Neural cell (in vitro differentiated cells): ENCODE measurements at regions not wholly inside any gene's neighbourhood (a gene's known extent, or its start where the extent isn't known, plus 50 kb on each side); places are given as distances from the start of the nearest gene placed in this dataset.

Experiments used
- H2AFZ ChIP-seq: fragments of 200-600, 300-800 bp; sonication (generic), shearing (Covaris generic); 2 replicates; pipeline ENCODE4 v1.6.0; 2014; ENCODE audit warnings: low read depth, mild to moderate bottlenecking, antibody characterized with exemption, low read length, moderate library complexity
- H3F3A ChIP-seq: fragments of 200-600 bp; shearing (Covaris generic); 2 replicates; pipeline ENCODE4 v1.6.1; 2016; ENCODE audit warnings: mild to moderate bottlenecking, moderate library complexity, mixed read lengths, antibody characterized with exemption, low read length; ENCODE audit not compliant: insufficient read depth, poor library complexity, severe bottlenecking
- H3K27ac ChIP-seq: fragments of 200-600, 300-800 bp; sonication (generic), shearing (Covaris generic); 2 replicates; pipeline ENCODE4 v1.5.1; 2014; ENCODE audit warnings: mild to moderate bottlenecking, low read length, moderate library complexity
- H3K27me3 ChIP-seq: fragments of 300-800, 200-600 bp; sonication (generic), shearing (Covaris generic); 2 replicates; pipeline ENCODE4 v1.6.0; 2014; ENCODE audit warnings: mild to moderate bottlenecking, low read depth, low read length, moderate library complexity; ENCODE audit not compliant: insufficient read depth
- H3K36me3 ChIP-seq: fragments of 300-800, 200-600 bp; sonication (generic), shearing (Covaris generic); 2 replicates; pipeline ENCODE4 v1.5.1; 2014; ENCODE audit warnings: mild to moderate bottlenecking, antibody characterized with exemption, low read length, moderate library complexity; ENCODE audit not compliant: insufficient read depth
- H3K4me2 ChIP-seq: fragments of 300-800, 200-600 bp; sonication (generic), shearing (Covaris generic); 2 replicates; pipeline ENCODE4 v1.6.0; 2014; ENCODE audit warnings: mild to moderate bottlenecking, low read length
- H3K4me3 ChIP-seq: fragments of 300-800, 200-600 bp; sonication (generic), shearing (Covaris generic); 2 replicates; pipeline ENCODE4 v1.5.1; 2014; ENCODE audit warnings: mild to moderate bottlenecking, low read length, moderate library complexity
- H3K79me2 ChIP-seq: fragments of 200-600 bp; shearing (Covaris generic); replicated peaks from 2 replicates; pipeline ENCODE4 v1.6.0; 2014; ENCODE audit warnings: mild to moderate bottlenecking, low read length, moderate library complexity; ENCODE audit not compliant: insufficient read depth
- H3K9ac ChIP-seq: fragments of 300-800, 200-600 bp; sonication (generic), shearing (Covaris generic); 2 replicates; pipeline ENCODE4 v1.6.1; 2016; ENCODE audit warnings: mild to moderate bottlenecking, low read length, mixed read lengths
- H3K9me2 ChIP-seq: fragments of 200-600 bp; shearing (Covaris generic); 2 replicates; pipeline ENCODE4 v1.6.1; 2016; ENCODE audit warnings: mild to moderate bottlenecking, low read length, mixed read lengths; ENCODE audit not compliant: insufficient read depth
- H3K9me3 ChIP-seq: fragments of 200-600, 300-800 bp; sonication (generic), shearing (Covaris generic); 2 replicates; pipeline ENCODE4 v1.6.1; 2016; ENCODE audit warnings: mild to moderate bottlenecking, mixed run types, low read length, moderate library complexity, mixed read lengths
- H4K20me1 ChIP-seq: fragments of 200-600 bp; shearing (Covaris generic); 2 replicates; pipeline ENCODE4 v1.6.1; 2016; ENCODE audit warnings: mild to moderate bottlenecking, mixed run types; ENCODE audit not compliant: insufficient read depth
- EP300 ChIP-seq: fragments of 450-650 bp; conservative IDR thresholded peaks from 2 replicates; pipeline ENCODE4 v1.6.1; 2014; ENCODE audit warnings: antibody characterized with exemption, mild to moderate bottlenecking, moderate library complexity; ENCODE audit not compliant: poor library complexity, severe bottlenecking
- EZH2 ChIP-seq: fragments of 200-600, 300-800 bp; shearing (Covaris generic), sonication (generic); IDR thresholded peaks from 2 replicates; pipeline ENCODE4 v1.6.1; 2014; ENCODE audit warnings: antibody characterized with exemption, low read length, borderline replicate concordance, mild to moderate bottlenecking; ENCODE audit not compliant: insufficient read depth, poor library complexity, severe bottlenecking
- MXI1 ChIP-seq: fragments of 450-650 bp; conservative IDR thresholded peaks from 2 replicates; pipeline ENCODE4 v1.6.1; 2014; ENCODE audit warnings: antibody characterized with exemption, mild to moderate bottlenecking; ENCODE audit not compliant: poor library complexity, severe bottlenecking
- POLR2AphosphoS5 ChIP-seq: IDR thresholded peaks from 2 replicates; pipeline ENCODE4 v1.6.1; 2012
- RAD21 ChIP-seq: fragments of 450-650 bp; conservative IDR thresholded peaks from 2 replicates; pipeline ENCODE4 v1.6.1; 2014; ENCODE audit warnings: antibody characterized with exemption, mild to moderate bottlenecking, moderate library complexity
- SMC3 ChIP-seq: fragments of 450-650 bp; conservative IDR thresholded peaks from 2 replicates; pipeline ENCODE4 v1.6.1; 2014; ENCODE audit warnings: antibody characterized with exemption, mild to moderate bottlenecking, moderate library complexity; ENCODE audit not compliant: poor library complexity
- TAF1 ChIP-seq: IDR thresholded peaks from 2 replicates; pipeline ENCODE4 v1.6.1; 2012; ENCODE audit warnings: low read depth
- TF ChIP-seq, protein P1 (sequence below): IDR thresholded peaks from 2 replicates; pipeline ENCODE4 v1.6.1; 2012; ENCODE audit warnings: borderline replicate concordance
- TF ChIP-seq, protein P2 (sequence below): fragments of 450-650 bp; IDR thresholded peaks from 2 replicates; pipeline ENCODE4 v1.5.1; 2014; ENCODE audit warnings: antibody characterized with exemption, mild to moderate bottlenecking, moderate library complexity; ENCODE audit not compliant: poor library complexity, severe bottlenecking

DNA sequence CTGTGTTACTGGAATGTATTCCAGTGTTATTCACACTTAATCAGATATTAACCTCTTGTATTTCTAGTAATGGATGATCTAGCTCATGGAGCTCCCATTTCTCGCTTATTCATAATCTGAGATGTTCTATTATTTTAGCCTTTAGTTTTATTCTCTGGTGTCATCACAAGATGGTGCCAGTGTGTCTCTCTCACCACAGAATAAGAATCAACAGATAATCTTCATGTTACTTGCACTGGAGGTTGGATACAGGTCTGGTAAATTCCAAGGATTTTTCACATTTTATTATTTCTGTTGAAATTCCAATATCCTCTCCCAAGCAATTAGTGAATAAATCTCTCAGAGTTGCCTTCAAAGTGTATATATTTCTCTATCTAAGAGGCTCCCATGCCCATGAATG lies 74.6 kb downstream of the CASP12 start:
- no peaks in the 10 kb centered on the region for H3K9me3 ChIP-seq
- TF ChIP-seq TAF1 (no peak), RAD21 (no peak), SMC3 (no peak), EZH2 (no peak), EP300 (no peak)
- TF ChIP-seq, protein P1, sequence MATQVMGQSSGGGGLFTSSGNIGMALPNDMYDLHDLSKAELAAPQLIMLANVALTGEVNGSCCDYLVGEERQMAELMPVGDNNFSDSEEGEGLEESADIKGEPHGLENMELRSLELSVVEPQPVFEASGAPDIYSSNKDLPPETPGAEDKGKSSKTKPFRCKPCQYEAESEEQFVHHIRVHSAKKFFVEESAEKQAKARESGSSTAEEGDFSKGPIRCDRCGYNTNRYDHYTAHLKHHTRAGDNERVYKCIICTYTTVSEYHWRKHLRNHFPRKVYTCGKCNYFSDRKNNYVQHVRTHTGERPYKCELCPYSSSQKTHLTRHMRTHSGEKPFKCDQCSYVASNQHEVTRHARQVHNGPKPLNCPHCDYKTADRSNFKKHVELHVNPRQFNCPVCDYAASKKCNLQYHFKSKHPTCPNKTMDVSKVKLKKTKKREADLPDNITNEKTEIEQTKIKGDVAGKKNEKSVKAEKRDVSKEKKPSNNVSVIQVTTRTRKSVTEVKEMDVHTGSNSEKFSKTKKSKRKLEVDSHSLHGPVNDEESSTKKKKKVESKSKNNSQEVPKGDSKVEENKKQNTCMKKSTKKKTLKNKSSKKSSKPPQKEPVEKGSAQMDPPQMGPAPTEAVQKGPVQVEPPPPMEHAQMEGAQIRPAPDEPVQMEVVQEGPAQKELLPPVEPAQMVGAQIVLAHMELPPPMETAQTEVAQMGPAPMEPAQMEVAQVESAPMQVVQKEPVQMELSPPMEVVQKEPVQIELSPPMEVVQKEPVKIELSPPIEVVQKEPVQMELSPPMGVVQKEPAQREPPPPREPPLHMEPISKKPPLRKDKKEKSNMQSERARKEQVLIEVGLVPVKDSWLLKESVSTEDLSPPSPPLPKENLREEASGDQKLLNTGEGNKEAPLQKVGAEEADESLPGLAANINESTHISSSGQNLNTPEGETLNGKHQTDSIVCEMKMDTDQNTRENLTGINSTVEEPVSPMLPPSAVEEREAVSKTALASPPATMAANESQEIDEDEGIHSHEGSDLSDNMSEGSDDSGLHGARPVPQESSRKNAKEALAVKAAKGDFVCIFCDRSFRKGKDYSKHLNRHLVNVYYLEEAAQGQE: no peak

DNA sequence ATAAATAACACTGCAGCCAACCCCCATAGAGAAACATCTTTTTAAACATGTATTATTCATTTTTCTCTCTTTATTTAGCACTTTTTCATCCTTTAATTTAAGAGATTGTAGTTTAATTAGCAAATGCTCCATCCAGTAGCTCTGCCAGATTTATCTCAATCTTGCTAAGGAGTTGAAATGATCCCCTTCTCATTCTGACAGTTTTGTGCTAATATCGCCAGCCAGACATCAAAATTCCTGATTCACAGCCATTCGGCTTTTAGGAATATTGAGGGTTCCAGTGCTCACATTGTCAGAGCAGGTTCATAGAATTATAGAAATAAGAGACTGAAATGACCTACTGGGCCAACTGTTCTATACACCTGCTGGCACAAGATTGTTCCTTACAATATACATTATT lies 77.8 kb downstream of the CASP12 start:
- Histone ChIP-seq H3K9me3 (no peaks in the 10 kb centered on the region), H3K9ac (no peak overlapping the region), H3K9me2 (no peaks in the 10 kb centered on the region), H3K4me2 (no peak overlapping the region), H3K36me3 (no peaks in the 10 kb centered on the region), H4K20me1 (no peaks in the 10 kb centered on the region), H3F3A (no peaks in the 10 kb centered on the region), H3K79me2 (no peaks in the 10 kb centered on the region), H3K27me3 (no peaks in the 10 kb centered on the region), H2AFZ (no peak overlapping the region), H3K4me3 (no peak overlapping the region), H3K27ac (no peak overlapping the region)
- TF ChIP-seq SMC3 (no peak), TAF1 (no peak), RAD21 (no peak), EP300 (no peak), POLR2AphosphoS5 (no peak), EZH2 (no peak), MXI1 (no peak)
- TF ChIP-seq, protein P2, sequence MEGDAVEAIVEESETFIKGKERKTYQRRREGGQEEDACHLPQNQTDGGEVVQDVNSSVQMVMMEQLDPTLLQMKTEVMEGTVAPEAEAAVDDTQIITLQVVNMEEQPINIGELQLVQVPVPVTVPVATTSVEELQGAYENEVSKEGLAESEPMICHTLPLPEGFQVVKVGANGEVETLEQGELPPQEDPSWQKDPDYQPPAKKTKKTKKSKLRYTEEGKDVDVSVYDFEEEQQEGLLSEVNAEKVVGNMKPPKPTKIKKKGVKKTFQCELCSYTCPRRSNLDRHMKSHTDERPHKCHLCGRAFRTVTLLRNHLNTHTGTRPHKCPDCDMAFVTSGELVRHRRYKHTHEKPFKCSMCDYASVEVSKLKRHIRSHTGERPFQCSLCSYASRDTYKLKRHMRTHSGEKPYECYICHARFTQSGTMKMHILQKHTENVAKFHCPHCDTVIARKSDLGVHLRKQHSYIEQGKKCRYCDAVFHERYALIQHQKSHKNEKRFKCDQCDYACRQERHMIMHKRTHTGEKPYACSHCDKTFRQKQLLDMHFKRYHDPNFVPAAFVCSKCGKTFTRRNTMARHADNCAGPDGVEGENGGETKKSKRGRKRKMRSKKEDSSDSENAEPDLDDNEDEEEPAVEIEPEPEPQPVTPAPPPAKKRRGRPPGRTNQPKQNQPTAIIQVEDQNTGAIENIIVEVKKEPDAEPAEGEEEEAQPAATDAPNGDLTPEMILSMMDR: no peak
- TF ChIP-seq, protein P1: no peak

More for the DNA sequence above, 74.6 kb downstream of the CASP12 start:
- H3K4me3 ChIP-seq: no peak overlapping the region
- no peaks in the 10 kb centered on the region for H3F3A ChIP-seq
- H3K36me3 ChIP-seq: no peaks in the 10 kb centered on the region
- H3K79me2 ChIP-seq: no peaks in the 10 kb centered on the region
- no peak overlapping the region for H2AFZ ChIP-seq
- no peaks in the 10 kb centered on the region for H4K20me1 ChIP-seq
- no peaks in the 10 kb centered on the region for H3K27me3 ChIP-seq
- H3K9ac ChIP-seq: no peak overlapping the region
- H3K27ac ChIP-seq: no peak overlapping the region
- no peak overlapping the region for H3K4me2 ChIP-seq
- H3K9me2 ChIP-seq: no peaks in the 10 kb centered on the region
